Adrenal gland (tissue), 9 donors: ENCODE measurements at regions not wholly inside any gene's neighbourhood (a gene's known extent, or its start where the extent isn't known, plus 50 kb on each side); places are given as distances from the start of the nearest gene placed in this dataset.

Experiments used
- DNase-seq, 7 donors: peaks; one replicate each; pipeline ENCODE4 v3.0.0-alpha.2; 2019 to 2020
- H3K27ac ChIP-seq, 5 donors: fragments of 200-600 bp; sonication (generic) in 4 of 5; 1 replicate in 3 of 5; 2 replicates in 2 of 5; pipeline versions ENCODE4 v1.5.1 to v1.8.0; 2016 to 2020; ENCODE audit warnings: mild to moderate bottlenecking in 1 of 5
- H3K27me3 ChIP-seq: fragments of 200-600 bp; 2 replicates; pipeline ENCODE4 v1.8.0; 2021
- H3K36me3 ChIP-seq, 2 donors: fragments of 200-600 bp; replicated peaks in 1 of 2; 1 replicate in 1 of 2; 2 replicates in 1 of 2; pipeline versions ENCODE4 v1.5.1 to v1.8.0; 2018 to 2022
- H3K4me1 ChIP-seq, 2 donors: fragments of 200-600 bp; replicated peaks in 1 of 2; 1 replicate in 1 of 2; 2 replicates in 1 of 2; pipeline versions ENCODE4 v1.5.1 to v1.8.0; 2018 to 2021
- H3K4me3 ChIP-seq, 4 donors: fragments of 200-600 bp; sonication (generic) in 3 of 4; one replicate each; pipeline ENCODE4 v1.5.1; 2016 to 2018
- H3K9me3 ChIP-seq, 3 donors: fragments of 200-600 bp; sonication (generic) in 1 of 3; replicated peaks in 1 of 3; 1 replicate in 2 of 3; 2 replicates in 1 of 3; pipeline versions ENCODE4 v1.5.1 to v1.8.0; 2016 to 2021
- CTCF ChIP-seq, 6 experiments: fragments of 450-650 bp in 4 of 6; fragments of 200-600 bp in 2 of 6; sonication (generic) in 1 of 6; IDR thresholded peaks; 1 replicate in 5 of 6; 2 replicates in 1 of 6; pipeline versions ENCODE4 v1.5.1 to v1.8.0; 2016 to 2021; ENCODE audit warnings: antibody characterized with exemption in 6 of 6, mild to moderate bottlenecking in 2 of 6, moderate library complexity in 1 of 6
- POLR2A ChIP-seq, 2 donors: fragments of 450-650 bp; IDR thresholded peaks; one replicate each; pipeline ENCODE4 v1.6.1; 2017; ENCODE audit warnings: antibody characterized with exemption in 2 of 2, mild to moderate bottlenecking in 2 of 2, moderate library complexity in 1 of 2
- WGBS, 4 donors: extraction: QIAGEN DNeasy Blood & Tissue Kit in 2 of 4; methylation state at CpG; one replicate each; pipeline versions ENCODE4 v1.1.5 to v1.1.7; 2013 to 2017; 5-methylcytosine and 5-hydroxymethylcytosine counted together
- intact Hi-C, 2 donors: fragments of 100-400 bp; cut with DNase I; formaldehyde crosslinking; loops; one replicate each; pipeline versions ENCODE4 v1.14.1 to v1.15.0; 2022 to 2023
- donor health status: healthy with polysubstance abuse.
- donor health status: Bipolar disorder and iron deficiency.
- donor health status: DM: yes; HTN: yes; CAD: no.
- donor health status: DM: no; HTN: no; CAD: no.
- donor health status: DM: no; HTN: no; CAD: no.

GRCh38 chr9:129451669-129452068 is 169.2 kb downstream of the C9orf50 start:
- 28 to 38% (median 35%) methylated on average over 10 of the region's 10 CpGs for WGBS, 4 donors
- TF ChIP-seq CTCF (IDR thresholded peaks at IDR 0.05) (no peak), POLR2A (IDR thresholded peaks at IDR 0.05) (no peak)
- peak overlapping the region in 4 of 5 donors; percentile 73 to 88 (median 80) for H3K27ac ChIP-seq

GRCh38 chr9:129451089-129451656 is 169.7 kb downstream of the C9orf50 start:
- WGBS, 4 donors, result 21 to 27% (median 26%) methylated on average over 13 to 19 of the region's 19 CpGs
- DNase-seq, result peak in 5 of 7 donors; percentile 44 to 76 (median 63)
- Histone ChIP-seq H3K9me3 (no peaks in the 10 kb centered on the region), H3K4me1 (peaks cover 13 to 19% of the 10 kb centered on the region in 2 donors), H3K27ac (peak overlapping the region in 4 of 5 donors; percentile 73 to 88 (median 80)), H3K36me3 (no peaks in the 10 kb centered on the region), H3K27me3 (no peaks in the 10 kb centered on the region), H3K4me3 (no peak overlapping the region)
- TF ChIP-seq POLR2A (IDR thresholded peaks at IDR 0.05), result no peak
- TF ChIP-seq CTCF (IDR thresholded peaks at IDR 0.05), result no peak
- intact Hi-C loops, result no loop called here

More at GRCh38 chr9:129451669-129452068, 169.2 kb downstream of the C9orf50 start:
- Histone ChIP-seq H3K36me3 (no peaks in the 10 kb centered on the region), H3K9me3 (no peaks in the 10 kb centered on the region), H3K4me1 (peaks cover 13 to 19% of the 10 kb centered on the region in 2 donors), H3K4me3 (no peak overlapping the region), H3K27me3 (no peaks in the 10 kb centered on the region)
- intact Hi-C loops, result no loop called here
- DNase-seq, result peak in 1 of 7 donors; percentile 30

- Histone ChIP-seq H3K27ac (no peak overlapping the region), H3K4me3 (no peak overlapping the region), H3K36me3 (no peaks in the 10 kb centered on the region), H3K27me3 (no peaks in the 10 kb centered on the region), H3K4me1 (peaks cover 13 to 19% of the 10 kb centered on the region in 2 donors), H3K9me3 (no peaks in the 10 kb centered on the region)
- WGBS, 4 donors, result 90 to 95% (median 93%) methylated on average over 16 of the region's 16 CpGs
- TF ChIP-seq CTCF (IDR thresholded peaks at IDR 0.05), result no peak
- TF ChIP-seq POLR2A (IDR thresholded peaks at IDR 0.05), result no peak
- DNase-seq, result no peak
- intact Hi-C loops, result no loop called here
Observed at GRCh38 chr9:129449066-129449465, 171.8 kb downstream of the C9orf50 start.

GRCh38 chr9:129446828-129447550 is 173.9 kb downstream of the C9orf50 start:
- TF ChIP-seq POLR2A (IDR thresholded peaks at IDR 0.05) (no peak), CTCF (IDR thresholded peaks at IDR 0.05) (no peak)
- no peak overlapping the region for H3K4me3 ChIP-seq
- no peaks in the 10 kb centered on the region for H3K9me3 ChIP-seq
- peaks cover 12 to 24% of the 10 kb centered on the region in 2 donors for H3K4me1 ChIP-seq
- no peak for DNase-seq
- H3K36me3 ChIP-seq, result no peaks in the 10 kb centered on the region
- no peak overlapping the region for H3K27ac ChIP-seq
- intact Hi-C loops, result no loop called here
- no peaks in the 10 kb centered on the region for H3K27me3 ChIP-seq
- WGBS, 4 donors, result 81 to 94% (median 84%) methylated on average over 11 to 14 of the region's 14 CpGs
